Tibial nerve (tissue), 3 donors: ENCODE measurements at regions not wholly inside any gene's neighbourhood (a gene's known extent, or its start where the extent isn't known, plus 50 kb on each side); places are given as distances from the start of the nearest gene placed in this dataset.

Experiments
- CTCF ChIP-seq, 5 experiments: fragments of 200-600 bp in 3 of 5; fragments of 450-650 bp in 2 of 5; sonication (generic) in 3 of 5; IDR thresholded peaks; one replicate each; pipeline ENCODE4 v1.5.1; 2016 to 2019; ENCODE audit warnings: antibody characterized with exemption in 5 of 5, mild to moderate bottlenecking in 3 of 5, moderate library complexity in 2 of 5
- POLR2A ChIP-seq, 2 donors: fragments of 450-650 bp; IDR thresholded peaks; one replicate each; pipeline ENCODE4 v1.6.1; 2017; ENCODE audit warnings: antibody characterized with exemption in 2 of 2, mild to moderate bottlenecking in 2 of 2, moderate library complexity in 2 of 2

- TF ChIP-seq CTCF (IDR thresholded peaks at IDR 0.05) = no peak
- no peak for TF ChIP-seq POLR2A (IDR thresholded peaks at IDR 0.05)
These were observed 59.6 kb upstream of the FAM180A start for GRCh38 chr7:135808206-135808605.
